NCI-H2081 treated with DMSO at 0.1 percent for 48 hours (cell line): ENCODE measurements at regions not wholly inside any gene's neighbourhood (a gene's known extent, or its start where the extent isn't known, plus 50 kb on each side); places are given as distances from the start of the nearest gene placed in this dataset.
"Not testable (repeated sequence)": the region's sequence is repeated elsewhere in the genome, so short reads cannot be mapped to it uniquely, and the experiment has no call there.

Experiments
- DNase-seq: peaks from one replicate; lab custom pipeline; 2025; lab: John Stamatoyannopoulos, UW

DNA sequence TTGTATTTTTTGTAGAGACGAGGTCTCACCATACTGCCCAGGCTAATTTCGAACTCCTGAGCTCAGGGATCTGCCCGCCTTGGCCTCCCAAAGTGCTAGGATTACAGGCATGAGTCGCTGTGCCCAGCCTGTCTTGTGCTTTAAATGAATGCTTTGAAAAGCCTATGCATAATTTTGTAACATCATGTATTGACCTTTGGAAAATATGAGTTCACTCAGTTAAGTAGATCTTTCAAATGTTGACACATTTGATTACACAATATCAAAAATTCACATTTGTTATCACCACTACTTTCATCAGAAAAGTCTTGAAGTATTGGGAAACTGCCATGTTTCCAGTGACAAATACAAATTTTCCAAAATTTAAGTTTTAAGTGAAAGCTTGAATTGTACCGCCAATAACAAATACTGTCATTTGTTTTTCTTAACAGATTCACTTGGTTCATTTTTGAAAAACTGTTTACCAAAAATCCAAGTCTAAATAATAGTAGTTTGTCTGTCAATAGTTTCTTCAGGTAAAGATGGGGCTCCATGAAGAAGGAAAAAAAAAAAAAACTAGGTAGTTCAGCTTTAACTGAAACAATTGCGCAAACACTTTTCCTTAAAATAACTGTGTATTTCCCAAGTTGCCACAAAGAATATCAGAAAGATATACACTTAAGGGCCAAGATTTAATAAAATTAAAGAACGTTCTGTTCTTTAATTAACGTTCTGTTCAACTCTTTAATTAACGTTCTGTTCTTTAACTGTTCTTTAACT is 233.2 kb upstream of the NR5A2 start:
- no peak for DNase-seq

DNA sequence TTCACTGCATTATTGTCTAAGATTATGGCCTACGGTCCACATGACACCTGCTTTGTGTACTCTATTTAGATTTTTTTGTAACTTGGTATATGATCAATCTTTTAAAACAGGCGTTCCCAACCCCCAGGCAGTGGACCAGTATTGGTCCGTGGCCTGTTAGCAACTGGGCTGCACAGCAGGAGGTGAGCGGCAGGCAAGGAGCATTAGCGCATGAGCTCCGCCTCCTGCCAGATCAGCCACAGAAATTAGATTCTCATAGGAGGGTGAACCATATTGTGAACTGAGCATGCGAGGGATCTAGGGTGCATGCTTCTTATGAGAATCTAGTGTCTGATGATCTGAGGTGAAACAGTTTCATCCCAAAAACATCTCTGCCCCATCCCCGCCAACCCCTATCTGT is 228.4 kb upstream of the NR5A2 start:
- no peak for DNase-seq

DNA sequence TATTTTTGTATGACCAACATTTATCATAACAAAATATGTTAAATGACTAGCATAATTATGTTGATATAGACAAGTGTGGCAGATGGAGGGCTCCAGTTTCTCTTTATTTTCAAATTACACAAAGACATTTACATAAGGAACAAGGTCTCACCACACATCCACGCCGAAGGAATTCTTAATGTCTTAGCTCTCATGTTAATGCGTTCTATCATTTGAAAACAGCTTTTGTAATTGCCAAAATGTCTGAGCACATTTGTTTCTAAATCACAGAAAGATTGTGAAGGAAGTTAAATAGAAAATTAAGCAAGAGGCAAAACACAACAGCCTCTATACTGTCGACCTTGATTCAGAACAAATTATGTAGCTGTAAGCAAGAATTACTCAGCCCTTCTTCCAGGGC is 223.0 kb upstream of the NR5A2 start:
- DNase-seq = no peak

DNA sequence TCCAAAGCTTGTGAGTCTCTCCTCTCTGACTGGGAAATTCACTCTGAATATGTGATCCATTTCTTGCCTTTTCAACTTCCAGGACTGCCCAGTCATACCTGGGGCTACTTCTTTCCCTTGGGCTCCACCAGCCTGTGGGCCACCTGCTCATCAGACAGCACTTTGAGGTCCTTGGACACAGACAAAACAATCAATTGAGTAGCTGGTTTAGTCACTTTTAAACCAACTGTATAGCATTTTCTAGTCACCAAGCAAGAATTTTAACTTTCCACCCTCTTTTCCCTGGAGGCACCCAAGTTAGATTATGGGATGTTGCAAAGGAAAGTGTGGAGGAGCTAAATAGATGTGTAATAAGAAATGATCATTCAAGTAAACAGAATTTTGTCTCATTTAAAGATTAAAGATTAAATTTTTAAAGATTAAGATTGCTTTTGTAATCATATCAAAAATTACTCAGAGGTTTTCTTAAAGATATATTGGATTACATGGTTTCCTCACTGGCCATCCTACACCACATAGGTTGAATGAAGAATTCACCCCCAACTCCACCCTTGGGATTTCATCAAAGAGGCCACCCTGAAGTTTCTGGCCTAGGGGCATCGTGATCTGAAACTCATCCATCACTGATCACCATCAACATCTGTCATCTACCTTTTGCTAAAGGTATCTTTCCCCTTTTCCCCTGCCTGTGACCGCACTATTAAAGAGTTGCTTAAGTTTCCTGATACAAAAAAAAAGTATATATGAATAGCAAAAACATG is 219.2 kb upstream of the NR5A2 start:
- no peak for DNase-seq

DNA sequence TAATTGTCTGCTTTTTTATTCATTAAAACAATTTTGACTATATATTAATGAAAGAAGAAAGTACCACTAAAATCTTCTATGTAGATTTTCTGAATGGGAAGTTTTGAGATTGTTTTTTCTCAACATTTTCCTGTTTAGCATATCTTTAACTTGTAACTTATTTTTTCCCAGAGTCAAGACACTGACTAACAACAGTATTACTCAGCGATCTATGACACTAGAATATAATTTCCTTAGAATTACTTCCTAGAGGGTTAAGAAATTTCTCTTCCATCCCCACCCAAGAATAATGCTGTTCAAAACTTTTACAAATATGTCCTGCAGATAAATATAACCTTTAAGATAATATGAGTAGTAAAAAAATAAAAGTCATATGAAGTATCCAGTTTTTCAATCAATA is 218.2 kb upstream of the NR5A2 start:
- no peak for DNase-seq

DNA sequence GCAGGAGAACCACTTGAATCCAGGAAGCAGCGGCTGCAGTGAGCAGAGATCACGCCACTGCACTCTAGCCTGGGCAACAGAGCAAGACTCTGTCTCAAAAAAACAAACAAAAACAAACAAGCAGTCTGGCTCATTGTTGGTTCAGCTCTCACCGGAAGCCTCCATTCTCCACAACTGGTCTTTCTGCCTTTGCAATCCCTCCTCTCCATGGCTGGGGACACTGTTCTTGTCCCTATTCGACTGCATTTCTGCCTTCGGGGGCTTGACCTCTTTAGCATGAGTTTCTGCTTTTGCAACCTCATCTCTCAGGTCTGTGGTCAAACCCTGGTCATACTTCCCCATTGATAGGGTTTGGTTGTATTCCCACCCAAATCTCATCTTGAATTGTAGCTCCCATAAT is 216.3 kb upstream of the NR5A2 start:
- DNase-seq = no peak

DNA sequence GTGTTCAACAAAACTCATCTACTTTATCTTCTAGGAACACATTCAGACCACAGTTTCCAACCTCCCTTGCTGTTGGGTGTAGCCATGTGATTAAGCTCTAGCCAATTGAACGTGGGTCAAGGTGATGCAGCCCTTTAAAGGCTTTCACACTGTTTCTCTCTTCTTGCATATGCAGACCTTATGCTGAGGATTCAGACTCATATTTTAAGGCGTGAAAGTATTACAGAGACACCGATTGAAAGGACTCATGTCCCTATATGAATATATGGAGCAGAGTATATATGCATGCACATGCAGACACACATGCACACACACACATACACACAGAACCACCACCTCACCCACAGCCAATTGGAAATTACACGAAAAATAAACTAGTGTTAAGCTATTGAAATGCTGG is 214.3 kb upstream of the NR5A2 start:
- DNase-seq = no peak

DNA sequence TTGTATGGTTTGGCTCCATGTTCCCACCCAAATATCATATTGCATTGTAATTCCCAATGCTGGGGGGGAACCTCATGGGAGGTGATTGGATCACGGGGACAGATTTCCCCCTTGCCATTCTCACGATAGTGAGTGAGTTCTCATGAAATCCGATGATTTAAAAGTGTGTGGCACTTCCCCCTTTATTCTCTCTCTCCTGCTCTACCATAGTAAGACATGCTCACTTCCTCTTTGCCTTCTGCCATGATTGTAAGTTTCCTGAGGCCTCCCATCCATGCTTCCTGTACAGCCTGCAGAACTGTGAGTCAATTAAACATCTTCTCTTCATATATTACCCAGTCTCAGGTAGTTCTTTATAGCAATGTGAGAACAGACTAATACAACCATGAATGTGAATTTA is 211.6 kb upstream of the NR5A2 start:
- no peak for DNase-seq

DNA sequence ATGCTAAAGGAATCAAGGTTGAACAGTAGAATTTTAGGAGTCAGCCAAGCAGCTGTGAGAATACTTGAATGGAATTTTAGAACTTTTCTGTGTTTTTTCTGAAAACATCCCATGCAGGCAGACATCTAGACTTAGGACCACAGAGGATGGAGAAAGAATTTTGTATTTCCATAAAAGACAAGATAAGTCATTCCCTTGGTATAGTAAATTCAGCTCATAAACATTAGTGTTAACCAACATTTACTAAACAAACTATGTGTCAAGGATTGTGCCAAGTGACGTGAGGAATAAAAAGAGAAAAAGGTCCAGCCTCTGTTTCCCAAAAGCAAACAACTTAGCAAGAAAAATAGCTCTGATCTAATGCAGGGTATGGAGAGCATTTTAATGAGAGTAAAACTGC is 210.2 kb upstream of the NR5A2 start:
- DNase-seq = no peak

DNA sequence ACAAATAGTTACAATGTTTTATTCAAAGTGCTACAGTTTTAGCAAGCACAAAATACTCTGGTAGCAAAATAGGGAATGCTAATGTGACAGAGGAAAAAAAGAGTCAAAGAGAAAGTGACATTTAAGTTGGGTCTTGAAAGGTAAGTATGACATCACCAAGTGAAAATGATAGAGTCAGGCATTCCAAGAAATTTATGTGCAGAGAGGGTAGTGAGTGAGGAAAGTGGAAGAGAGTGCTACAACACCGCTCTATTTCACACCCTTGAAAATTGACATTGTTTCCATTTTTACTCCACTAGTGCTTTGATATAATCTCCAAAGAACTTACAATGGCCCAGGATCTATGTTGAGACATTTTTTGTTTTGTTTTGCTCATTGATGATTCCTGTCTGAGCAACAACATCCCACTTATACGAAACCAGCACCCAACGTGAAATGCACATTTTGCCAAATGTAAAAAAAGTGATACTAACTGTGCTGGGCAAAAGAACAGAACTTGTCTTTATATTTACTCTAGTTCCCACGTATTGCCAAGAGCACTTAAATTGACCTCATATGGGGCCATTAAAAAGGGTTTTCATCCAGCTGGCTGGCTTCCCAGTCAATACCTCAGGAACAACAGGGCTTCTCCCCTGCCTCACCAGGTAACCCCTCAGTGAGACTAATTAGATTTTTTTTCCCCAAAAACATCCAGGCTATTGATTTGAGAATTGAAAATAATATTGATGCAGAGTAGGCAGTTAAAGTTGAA is 206.3 kb upstream of the NR5A2 start:
- DNase-seq = peak; percentile 79

DNA sequence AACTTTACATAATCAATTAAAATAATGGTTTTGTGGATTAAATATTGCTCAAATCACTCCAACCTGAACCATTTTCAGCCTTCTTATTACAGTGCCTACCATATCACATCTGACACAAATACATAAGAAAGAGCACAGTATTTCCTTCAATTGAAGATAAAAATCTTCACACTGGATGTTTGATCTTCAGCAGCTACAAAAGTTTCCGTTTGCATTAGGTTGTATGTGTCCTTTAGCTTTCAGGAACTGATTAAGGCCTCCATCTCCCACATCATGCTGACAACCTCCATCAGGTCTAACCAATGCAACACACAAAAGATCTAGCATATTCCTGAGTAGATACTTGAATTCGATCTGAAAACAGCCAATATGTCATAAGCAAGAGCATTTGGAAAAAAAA is 195.1 kb upstream of the NR5A2 start:
- no peak for DNase-seq

DNA sequence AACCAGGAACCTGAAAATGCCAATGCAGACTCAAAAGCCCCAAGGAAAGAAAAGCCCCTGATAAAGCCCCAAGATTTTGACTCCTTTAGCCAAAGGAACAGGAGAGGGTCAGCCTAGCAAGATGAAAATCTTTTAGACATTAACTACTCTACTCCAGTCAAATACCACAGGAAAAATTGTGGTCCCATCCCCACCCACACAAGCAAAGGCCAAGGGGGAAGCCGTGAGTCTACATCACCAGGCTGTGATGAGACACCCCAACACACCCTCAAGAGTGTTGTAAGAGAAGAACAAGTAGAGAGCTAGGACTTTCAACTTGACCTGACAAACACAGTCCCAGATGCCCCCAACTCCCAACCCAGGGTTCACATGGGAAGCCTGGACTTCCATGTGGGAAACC is 192.8 kb upstream of the NR5A2 start:
- no peak for DNase-seq

DNA sequence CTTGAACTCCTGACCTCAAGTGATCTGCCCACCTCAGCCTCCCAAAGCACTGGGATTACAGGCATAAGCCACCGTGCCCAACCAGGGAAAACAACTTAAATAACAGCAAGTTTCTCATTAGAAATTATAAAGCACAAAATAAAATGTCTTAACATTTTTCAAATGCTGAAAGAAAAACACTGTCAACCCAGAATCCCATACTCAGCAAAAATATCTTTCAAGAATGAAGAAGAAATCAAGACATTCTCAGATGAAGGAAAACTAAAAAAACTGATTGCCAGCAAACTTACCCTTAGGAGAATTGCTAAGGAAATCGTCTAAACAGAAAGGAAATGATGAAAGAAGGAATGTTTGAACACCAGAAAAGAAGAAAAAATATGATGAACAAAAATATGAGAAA is 191.1 kb upstream of the NR5A2 start:
- DNase-seq = no peak

DNA sequence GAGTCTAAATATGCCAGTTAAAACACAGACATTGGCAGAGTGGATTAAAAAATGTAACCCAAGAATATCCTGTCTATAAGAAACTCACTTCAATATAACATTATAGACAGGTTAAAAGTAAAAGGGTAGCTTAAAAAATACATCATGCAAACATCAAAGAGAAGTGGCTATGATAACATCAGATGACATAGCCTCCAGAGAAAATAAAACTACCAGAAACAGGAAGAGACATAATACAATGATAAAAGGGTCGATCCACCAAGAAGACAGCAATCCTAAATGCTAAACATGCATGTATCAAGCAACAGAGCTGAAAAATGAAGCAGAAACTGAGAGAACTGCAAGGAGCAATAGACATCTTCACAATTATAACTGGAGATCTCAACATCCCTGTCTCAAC is 190.2 kb upstream of the NR5A2 start:
- no peak for DNase-seq

DNA sequence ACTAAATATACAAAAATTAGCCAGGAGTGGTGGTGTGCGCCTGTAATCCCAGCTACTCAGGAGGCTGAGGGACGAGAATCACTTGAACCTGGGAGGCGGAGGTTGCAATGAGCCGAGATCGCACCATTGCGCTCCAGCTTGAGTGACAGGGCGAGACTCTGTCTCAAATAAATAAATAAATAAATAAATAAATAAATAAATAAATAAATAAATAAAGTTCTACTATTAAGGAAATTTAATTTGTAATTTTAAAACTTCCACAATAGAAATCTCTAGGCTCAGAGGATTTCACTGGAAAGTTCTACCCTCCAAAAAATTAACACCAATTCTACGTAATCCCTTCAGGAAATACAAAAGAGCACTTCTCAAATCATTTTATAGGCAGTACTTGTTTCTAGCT is 187.9 kb upstream of the NR5A2 start:
- not testable (repeated sequence) for DNase-seq

DNA sequence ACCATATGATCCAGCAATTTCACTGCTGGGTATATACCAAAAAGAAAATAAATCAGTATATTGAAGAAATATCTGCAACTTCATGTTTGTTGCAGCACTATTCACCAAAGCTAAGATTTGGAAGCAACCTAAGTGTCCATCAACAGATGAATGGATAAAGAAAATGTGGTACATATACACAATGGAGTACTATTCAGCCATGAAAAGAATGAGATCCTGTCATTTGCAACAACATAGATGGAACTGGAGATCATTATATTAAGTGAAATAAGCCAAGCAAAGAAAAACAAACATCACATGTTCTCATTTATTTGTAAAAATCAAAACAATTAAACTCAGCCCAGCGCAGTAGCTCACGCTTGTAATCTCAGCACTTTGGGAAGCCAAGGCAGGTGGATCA is 184.4 kb upstream of the NR5A2 start:
- DNase-seq = not testable (repeated sequence)

DNA sequence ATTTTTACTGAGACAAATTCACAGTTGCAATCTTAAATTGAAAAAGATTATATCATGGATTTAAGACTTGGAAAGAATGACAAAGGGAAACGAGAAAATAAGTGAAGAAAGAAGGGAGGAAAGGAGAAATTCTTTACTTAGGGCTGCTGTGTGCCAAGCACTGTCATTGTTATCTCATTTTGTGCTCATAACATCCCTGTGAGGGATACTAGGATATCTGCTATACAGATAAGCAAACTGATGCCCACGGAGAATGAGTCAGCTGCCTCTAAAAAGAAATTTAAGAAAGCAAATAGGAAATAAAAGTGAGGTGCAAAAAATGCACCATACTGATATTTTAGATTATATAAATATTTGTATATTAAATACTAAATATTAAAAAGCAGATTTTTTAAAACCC is 183.6 kb upstream of the NR5A2 start:
- DNase-seq = no peak

DNA sequence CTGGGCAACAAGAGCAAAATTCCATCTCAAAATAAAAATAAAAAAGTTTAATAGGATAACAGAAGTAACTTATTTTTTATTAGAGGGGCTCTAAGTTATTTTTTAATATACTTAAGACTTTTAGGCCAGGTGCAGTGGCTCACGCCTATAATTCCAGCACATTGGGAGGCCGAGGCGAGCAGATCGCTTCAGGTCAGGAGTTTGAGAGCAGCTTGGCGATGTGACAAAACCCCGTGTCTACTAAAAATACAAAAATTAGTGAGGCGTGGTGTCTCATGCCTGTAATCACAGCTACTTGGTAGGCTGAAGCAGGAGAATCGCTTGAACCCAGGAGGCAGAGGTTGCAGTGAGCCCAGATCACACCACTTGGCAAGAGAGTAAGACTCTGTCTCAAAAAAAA is 180.5 kb upstream of the NR5A2 start:
- DNase-seq = no peak

DNA sequence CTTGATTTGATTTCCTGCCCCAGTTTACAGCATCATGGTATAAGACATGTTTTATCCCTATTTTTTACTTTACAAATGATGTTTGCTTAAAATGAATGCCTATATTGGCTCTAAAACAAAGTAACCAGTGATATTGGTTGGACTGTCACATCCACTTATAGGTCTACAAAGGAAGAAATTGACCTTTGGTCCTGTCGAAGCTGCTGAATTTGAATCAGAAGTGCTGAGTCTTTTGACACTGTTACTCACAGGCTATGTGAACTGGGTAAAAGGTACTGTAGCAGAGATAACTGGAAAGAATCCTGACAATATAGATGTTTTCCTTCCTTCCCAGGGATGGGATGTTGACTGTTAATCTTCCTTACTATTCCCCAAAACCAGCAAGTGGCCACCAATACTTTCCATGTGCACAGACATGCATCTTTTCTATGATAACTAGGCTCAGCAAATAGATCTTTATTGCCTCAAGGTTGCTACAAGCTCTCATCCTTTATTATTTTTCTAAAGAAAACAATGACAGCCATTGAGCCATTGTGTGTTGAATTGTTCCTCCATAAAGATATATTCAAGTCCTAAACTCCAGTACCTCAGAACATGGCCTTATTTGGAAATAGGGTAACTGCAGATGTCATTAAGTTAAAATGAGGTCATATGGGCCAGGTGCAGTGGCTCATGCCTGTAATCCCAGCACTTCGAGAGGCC is 175.9 kb upstream of the NR5A2 start:
- DNase-seq = no peak

DNA sequence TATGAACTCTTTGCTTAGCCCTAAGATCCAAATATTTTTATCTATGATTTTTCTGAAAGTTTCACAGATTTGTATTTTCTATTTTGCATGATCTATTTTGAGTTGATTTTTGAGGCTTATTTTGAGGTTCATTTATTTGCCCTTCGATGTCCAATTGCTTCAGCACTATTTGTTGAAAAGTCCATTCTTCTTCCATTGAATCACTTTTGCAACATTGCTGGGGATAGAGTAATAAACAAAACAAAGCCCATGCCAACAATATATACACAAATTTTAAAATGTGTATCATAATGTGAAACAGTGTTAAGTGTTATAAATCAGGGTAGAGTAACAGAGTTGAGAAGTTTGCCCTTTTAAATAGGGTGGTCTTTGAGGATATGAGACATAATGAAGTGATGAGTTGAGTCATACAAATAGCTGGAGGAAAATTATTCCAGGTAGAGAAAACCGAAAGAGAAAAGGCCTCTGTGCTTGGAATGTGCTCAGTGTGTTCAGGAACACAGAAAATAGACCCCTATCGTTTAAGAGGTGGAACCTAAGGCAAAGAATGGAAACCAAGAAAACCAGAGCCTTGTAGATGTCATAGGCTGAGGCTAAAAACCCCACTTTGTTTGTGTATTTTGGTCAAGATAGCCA is 172.7 kb upstream of the NR5A2 start:
- DNase-seq = no peak

DNA sequence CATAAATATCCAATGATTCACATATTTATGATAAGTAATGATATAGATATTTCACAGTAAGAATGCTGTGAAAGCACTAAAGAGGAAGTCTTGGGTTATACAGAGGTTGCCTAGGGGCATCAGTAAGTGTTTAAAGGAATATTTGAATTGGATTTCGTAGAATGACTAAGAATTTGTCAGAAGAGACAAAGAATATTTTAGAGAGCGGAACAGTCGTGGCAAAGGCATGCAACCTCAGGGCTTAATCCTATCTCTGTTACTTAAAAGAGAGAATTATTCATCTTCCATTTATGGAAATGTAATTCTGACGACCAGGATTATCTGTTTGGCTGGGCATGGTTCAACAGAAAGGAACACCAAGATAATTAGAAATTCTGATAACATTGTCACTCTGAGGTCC is 171.9 kb upstream of the NR5A2 start:
- DNase-seq = no peak

DNA sequence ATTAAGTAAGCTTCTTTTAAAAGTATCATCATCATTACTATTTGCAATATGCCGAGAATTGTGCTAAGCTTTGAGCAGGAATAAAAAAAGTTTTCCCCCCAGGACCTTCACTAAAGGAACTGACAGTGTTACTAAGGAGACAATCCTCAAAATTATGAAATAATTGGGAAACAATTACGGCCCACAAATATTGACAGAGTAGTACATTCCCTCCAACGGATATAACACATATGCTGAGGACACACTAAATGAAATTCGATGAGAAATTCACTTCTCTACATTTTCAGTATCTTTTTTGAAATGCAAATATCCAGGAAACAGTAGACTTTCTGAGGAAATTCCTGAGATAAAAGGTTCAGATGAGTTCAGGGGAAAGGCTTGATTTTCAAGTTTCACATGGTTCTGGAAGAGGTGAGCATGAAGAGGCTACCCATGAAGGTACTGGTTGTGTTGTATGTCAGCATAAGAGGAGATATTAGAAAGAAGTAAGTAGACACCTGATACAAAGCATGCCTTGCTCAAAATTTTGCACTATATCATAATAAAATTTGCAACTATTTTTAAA is 171.2 kb upstream of the NR5A2 start:
- no peak for DNase-seq
